Epithelial cell of proximal tubule (primary cell): ENCODE measurements at regions not wholly inside any gene's neighbourhood (a gene's known extent, or its start where the extent isn't known, plus 50 kb on each side); places are given as distances from the start of the nearest gene placed in this dataset.

ENCODE experiments used
- DNase-seq: peaks from one replicate; pipeline ENCODE4 v3.0.0-alpha.2; 2011; ENCODE audit warnings: low read depth
- H3K4me3 ChIP-seq: 2 replicates; pipeline ENCODE4 v1.5.1; 2011; ENCODE audit warnings: low read depth, mild to moderate bottlenecking, low read length
- TF ChIP-seq, protein P1 (sequence below): conservative IDR thresholded peaks from 2 replicates; pipeline ENCODE4 v1.5.1; 2012; ENCODE audit warnings: low read depth, mild to moderate bottlenecking, low read length

DNA sequence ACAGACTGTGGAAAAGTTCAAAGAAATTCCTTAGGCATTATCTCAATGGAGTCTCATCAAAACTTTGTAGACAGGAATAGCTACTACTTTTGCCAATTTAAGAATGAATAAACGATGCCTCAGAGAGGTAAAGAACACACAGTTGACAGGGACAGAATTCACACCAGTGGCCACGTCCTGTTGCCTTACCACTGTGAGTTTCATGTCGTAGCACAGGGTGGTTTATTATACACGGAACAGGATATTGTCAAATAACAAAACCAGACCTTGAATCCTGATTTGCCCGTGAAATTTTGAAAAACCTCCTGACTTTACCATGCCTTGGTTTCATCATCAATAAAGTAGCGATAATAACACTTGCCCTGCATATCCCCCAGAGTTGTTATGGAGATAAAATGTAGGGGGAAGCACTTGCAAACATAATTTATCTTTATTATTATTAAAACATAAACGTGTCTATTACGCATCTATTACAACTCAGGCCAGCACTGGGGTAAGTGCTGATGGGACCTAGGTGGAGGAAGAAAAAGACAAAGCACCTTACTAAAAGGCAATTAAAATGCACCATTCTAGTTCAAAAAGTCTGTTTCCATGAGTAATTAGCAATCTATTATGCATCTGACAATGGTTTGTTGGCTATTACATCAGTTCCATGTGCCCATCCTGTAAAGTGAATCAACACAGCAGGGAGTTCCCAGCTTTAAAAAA is 408.1 kb upstream of the RUNX1 start:
- DNase-seq = no peak
- no peak overlapping the region for H3K4me3 ChIP-seq
- TF ChIP-seq, protein P1, sequence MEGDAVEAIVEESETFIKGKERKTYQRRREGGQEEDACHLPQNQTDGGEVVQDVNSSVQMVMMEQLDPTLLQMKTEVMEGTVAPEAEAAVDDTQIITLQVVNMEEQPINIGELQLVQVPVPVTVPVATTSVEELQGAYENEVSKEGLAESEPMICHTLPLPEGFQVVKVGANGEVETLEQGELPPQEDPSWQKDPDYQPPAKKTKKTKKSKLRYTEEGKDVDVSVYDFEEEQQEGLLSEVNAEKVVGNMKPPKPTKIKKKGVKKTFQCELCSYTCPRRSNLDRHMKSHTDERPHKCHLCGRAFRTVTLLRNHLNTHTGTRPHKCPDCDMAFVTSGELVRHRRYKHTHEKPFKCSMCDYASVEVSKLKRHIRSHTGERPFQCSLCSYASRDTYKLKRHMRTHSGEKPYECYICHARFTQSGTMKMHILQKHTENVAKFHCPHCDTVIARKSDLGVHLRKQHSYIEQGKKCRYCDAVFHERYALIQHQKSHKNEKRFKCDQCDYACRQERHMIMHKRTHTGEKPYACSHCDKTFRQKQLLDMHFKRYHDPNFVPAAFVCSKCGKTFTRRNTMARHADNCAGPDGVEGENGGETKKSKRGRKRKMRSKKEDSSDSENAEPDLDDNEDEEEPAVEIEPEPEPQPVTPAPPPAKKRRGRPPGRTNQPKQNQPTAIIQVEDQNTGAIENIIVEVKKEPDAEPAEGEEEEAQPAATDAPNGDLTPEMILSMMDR = no peak

GRCh38 chr21:35451276-35451675 is 402.2 kb upstream of the RUNX1 start:
- no peak overlapping the region for H3K4me3 ChIP-seq
- TF ChIP-seq, protein P1 = no peak
- no peak for DNase-seq

GRCh38 chr21:35450830-35451229 is 401.7 kb upstream of the RUNX1 start:
- no peak for DNase-seq
- TF ChIP-seq, protein P1 = no peak
- no peak overlapping the region for H3K4me3 ChIP-seq

DNA sequence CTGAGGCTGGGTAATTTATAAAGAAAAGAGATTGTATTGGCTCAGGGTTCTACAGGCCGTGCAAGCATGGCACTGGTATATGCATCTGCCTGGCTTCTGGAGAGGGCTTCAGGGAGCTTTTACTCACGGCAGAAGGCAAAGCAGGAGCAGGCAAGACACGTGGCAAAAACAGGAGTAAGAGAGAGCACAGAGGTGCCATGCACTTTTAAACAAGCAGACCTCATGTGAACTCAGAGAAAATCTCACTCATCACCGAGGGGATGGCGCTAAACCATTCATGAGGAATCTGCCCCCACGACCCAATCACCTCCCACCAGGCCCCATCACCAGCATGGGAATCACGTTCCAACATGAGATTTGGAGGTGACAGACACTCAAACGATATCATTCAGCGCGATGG is 400.7 kb upstream of the RUNX1 start:
- no peak for DNase-seq
- TF ChIP-seq, protein P1 = no peak
- no peak overlapping the region for H3K4me3 ChIP-seq

DNA sequence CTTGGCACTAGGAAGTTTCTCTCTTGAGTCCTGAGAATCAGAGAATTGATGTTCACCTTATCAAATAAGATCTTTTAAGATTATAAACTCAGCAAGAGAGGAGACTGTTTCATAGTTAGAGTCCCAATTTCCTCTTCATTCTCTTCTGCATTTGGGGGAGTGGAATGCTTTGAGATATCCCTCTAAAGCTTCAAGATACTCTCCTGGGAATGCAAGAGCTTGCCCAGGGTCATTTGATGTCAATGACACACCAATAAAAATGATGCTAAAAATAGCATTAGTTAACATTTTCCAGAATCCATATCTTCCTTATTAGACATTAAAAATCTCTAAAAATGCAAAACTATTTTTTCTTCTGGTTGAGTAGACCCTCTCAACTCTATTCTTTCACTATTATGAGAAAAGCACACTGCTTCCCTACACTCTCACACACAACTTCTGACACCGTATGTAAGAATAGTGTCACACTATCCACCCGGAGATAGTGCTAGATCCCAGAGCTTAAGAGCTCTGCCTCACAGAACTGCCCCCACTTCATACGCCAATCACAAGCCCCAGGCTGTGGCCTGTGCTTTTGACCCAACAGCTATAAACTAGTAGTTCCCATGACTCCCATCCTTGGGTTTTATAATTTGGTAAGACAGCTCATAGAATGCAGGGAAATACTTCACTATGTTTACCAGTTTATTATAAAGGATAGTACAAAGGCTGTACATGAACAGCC is 399.9 kb upstream of the RUNX1 start:
- DNase-seq = no peak
- no peak overlapping the region for H3K4me3 ChIP-seq
- TF ChIP-seq, protein P1 = no peak

- DNase-seq = no peak
- TF ChIP-seq, protein P1 = no peak
- no peak overlapping the region for H3K4me3 ChIP-seq
Measured at GRCh38 chr21:35444391-35444790, 395.3 kb upstream of the RUNX1 start.
